GM23338 (cell line): ENCODE measurements at regions not wholly inside any gene's neighbourhood (a gene's known extent, or its start where the extent isn't known, plus 50 kb on each side); places are given as distances from the start of the nearest gene placed in this dataset.
"Not testable (repeated sequence)": the region's sequence is repeated elsewhere in the genome, so short reads cannot be mapped to it uniquely, and the experiment has no call there.

ENCODE experiments used
- ATAC-seq: fragments of 200-7000 bp; cut with Tn5 transposase; 3 replicates; pipeline ENCODE4 v1.9.1; 2020
- DNase-seq: peaks from one replicate; pipeline ENCODE4 v3.0.0-alpha.2; 2015; ENCODE audit warnings: low spot score
- H2AFZ ChIP-seq: fragments of 200-600 bp; sonication (generic); 2 replicates; pipeline ENCODE4 v1.8.0; 2016; ENCODE audit warnings: antibody characterized with exemption, mild to moderate bottlenecking, moderate library complexity
- H3F3A ChIP-seq: fragments of 200-600 bp; sonication (generic); replicated peaks from 2 replicates; pipeline ENCODE4 v1.8.0; 2017; ENCODE audit warnings: antibody characterized with exemption, mixed run types, low read depth
- H3K27ac ChIP-seq: fragments of 200-600 bp; sonication (generic); 2 replicates; pipeline ENCODE4 v1.6.1; 2016; ENCODE audit warnings: low read depth
- H3K27me3 ChIP-seq: fragments of 200-600 bp; sonication (generic); 2 replicates; pipeline ENCODE4 v1.8.0; 2016; ENCODE audit warnings: mild to moderate bottlenecking, mixed run types, moderate library complexity; ENCODE audit not compliant: insufficient read depth
- H3K36me3 ChIP-seq: fragments of 200-600 bp; sonication (generic); 2 replicates; pipeline ENCODE4 v1.8.0; 2016; ENCODE audit warnings: mild to moderate bottlenecking; ENCODE audit not compliant: insufficient read depth
- H3K4me1 ChIP-seq: fragments of 200-600 bp; sonication (generic); 2 replicates; pipeline ENCODE4 v1.8.0; 2016; ENCODE audit warnings: mild to moderate bottlenecking, moderate library complexity; ENCODE audit not compliant: insufficient read depth
- H3K4me2 ChIP-seq: fragments of 200-600 bp; sonication (generic); 2 replicates; pipeline ENCODE4 v1.7.1; 2017; ENCODE audit warnings: mixed run types
- H3K4me3 ChIP-seq: fragments of 200-600 bp; sonication (generic); 2 replicates; pipeline ENCODE4 v1.6.1; 2016; ENCODE audit warnings: mixed run types
- H3K79me2 ChIP-seq: fragments of 200-600 bp; sonication (generic); replicated peaks from 2 replicates; pipeline ENCODE4 v1.8.0; 2017; ENCODE audit warnings: mild to moderate bottlenecking; ENCODE audit not compliant: insufficient read depth
- H3K9me2 ChIP-seq: fragments of 200-600 bp; sonication (generic); 2 replicates; pipeline ENCODE4 v1.8.0; 2017; ENCODE audit not compliant: insufficient read depth
- H4K20me1 ChIP-seq: fragments of 200-600 bp; sonication (generic); replicated peaks from 2 replicates; pipeline ENCODE4 v1.8.0; 2017; ENCODE audit warnings: mild to moderate bottlenecking; ENCODE audit not compliant: insufficient read depth
- H3K27ac Mint-ChIP-seq: 2 replicates; pipeline ENCODE4 v1.8.0; 2020; ENCODE audit warnings: inconsistent platforms, mild to moderate bottlenecking, moderate library complexity, mixed read lengths
- H3K27me3 Mint-ChIP-seq: 3 replicates; pipeline ENCODE4 v1.8.0; 2022; ENCODE audit warnings: low read depth, mild to moderate bottlenecking, moderate library complexity, mixed read lengths, inconsistent platforms; ENCODE audit not compliant: insufficient read depth, poor library complexity
- H3K36me3 Mint-ChIP-seq: 3 replicates; pipeline ENCODE4 v1.8.0; 2021; ENCODE audit warnings: low read depth, mild to moderate bottlenecking, inconsistent platforms, moderate library complexity, mixed read lengths
- H3K4me1 Mint-ChIP-seq: 3 replicates; pipeline ENCODE4 v1.8.0; 2020; ENCODE audit warnings: mild to moderate bottlenecking, inconsistent platforms, mixed read lengths
- H3K4me3 Mint-ChIP-seq: 3 replicates; pipeline ENCODE4 v1.8.0; 2021; ENCODE audit warnings: moderate library complexity, mild to moderate bottlenecking, inconsistent platforms, mixed read lengths
- H3K9me3 Mint-ChIP-seq: 3 replicates; pipeline ENCODE4 v1.8.0; 2020; ENCODE audit warnings: moderate library complexity, mild to moderate bottlenecking, inconsistent platforms, mixed read lengths
- CREB1 ChIP-seq: fragments of 250-450 bp; sonication (Bioruptor Pico); IDR thresholded peaks from 2 replicates; pipeline ENCODE4 v1.5.0; 2020; ENCODE audit warnings: low read depth, mild to moderate bottlenecking, moderate library complexity
- EZH2 ChIP-seq: fragments of 200-600 bp; sonication (generic); IDR thresholded peaks from one replicate; pipeline ENCODE4 v1.8.0; 2017; ENCODE audit warnings: antibody characterized with exemption, mild to moderate bottlenecking, low read depth; ENCODE audit not compliant: unreplicated experiment
- JUNB ChIP-seq: IDR thresholded peaks from one replicate; pipeline ENCODE4 v1.6.1; 2016; ENCODE audit warnings: antibody characterized with exemption; ENCODE audit not compliant: unreplicated experiment
- NANOG ChIP-seq: IDR thresholded peaks from 2 replicates; pipeline ENCODE4 v1.6.1; 2016; ENCODE audit warnings: antibody characterized with exemption, borderline replicate concordance
- STAT1 ChIP-seq: IDR thresholded peaks from one replicate; pipeline ENCODE4 v1.6.1; 2016; ENCODE audit warnings: antibody characterized with exemption; ENCODE audit not compliant: unreplicated experiment
- ZNF114 ChIP-seq: fragments of 250-450 bp; sonication (Bioruptor Pico); IDR thresholded peaks from 2 replicates; pipeline ENCODE4 v1.5.0; 2020; ENCODE audit warnings: mild to moderate bottlenecking, moderate library complexity
- TF ChIP-seq, protein P1 (sequence below): IDR thresholded peaks from one replicate; pipeline ENCODE4 v1.6.1; 2018; ENCODE audit warnings: antibody characterized with exemption; ENCODE audit not compliant: unreplicated experiment
- TF ChIP-seq, protein P2 (sequence below), 2 experiments: fragments of 200-600 bp in 1 of 2; sonication (generic) in 1 of 2; conservative IDR thresholded peaks; 2 replicates each; pipeline versions ENCODE4 v1.5.1 to v1.6.1; 2016 to 2017; ENCODE audit warnings: antibody characterized with exemption in 2 of 2, low read depth in 2 of 2, mild to moderate bottlenecking in 2 of 2, moderate library complexity in 1 of 2

DNA sequence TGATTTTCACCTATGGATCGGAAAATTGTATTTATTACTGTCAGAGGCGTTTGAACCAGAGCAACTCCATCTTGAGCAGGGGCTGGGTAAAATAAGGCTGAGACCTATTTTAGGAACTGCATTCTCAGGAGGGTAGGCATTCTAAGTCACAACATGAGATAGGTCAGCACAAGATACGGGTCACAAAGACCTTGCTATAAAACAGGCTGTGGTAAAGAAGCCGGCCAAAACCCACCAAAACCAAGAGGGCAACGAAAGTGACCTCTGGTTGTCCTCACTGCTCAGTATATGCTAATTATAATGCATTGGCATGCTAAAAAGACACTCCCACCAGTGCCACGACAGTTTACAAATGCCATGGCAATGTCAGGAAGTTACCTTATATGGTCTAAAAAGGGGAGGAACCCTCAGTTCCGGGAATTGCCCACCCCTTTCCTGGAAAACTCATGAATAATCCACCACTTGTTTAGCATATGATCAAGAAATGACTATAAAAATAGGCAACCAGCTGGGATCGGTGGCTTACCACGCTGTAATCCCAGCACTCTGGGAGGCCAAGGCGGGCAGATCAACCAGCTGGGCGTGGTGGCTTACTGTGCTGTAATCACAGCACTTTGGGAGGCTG is 136.3 kb upstream of the PARD3 start:
- H3K4me1 Mint-ChIP-seq, H3K27ac Mint-ChIP-seq, DNase-seq, H3K4me3 ChIP-seq, ATAC-seq, H3K36me3 Mint-ChIP-seq, H4K20me1 ChIP-seq, H2AFZ ChIP-seq, H3K36me3 ChIP-seq, H3K4me3 Mint-ChIP-seq, H3K9me3 Mint-ChIP-seq, H3K27ac ChIP-seq, H3K9me2 ChIP-seq, H3K4me1 ChIP-seq, H3K27me3 ChIP-seq, H3K79me2 ChIP-seq, H3K27me3 Mint-ChIP-seq, H3F3A ChIP-seq, H3K4me2 ChIP-seq: not testable (repeated sequence)

DNA sequence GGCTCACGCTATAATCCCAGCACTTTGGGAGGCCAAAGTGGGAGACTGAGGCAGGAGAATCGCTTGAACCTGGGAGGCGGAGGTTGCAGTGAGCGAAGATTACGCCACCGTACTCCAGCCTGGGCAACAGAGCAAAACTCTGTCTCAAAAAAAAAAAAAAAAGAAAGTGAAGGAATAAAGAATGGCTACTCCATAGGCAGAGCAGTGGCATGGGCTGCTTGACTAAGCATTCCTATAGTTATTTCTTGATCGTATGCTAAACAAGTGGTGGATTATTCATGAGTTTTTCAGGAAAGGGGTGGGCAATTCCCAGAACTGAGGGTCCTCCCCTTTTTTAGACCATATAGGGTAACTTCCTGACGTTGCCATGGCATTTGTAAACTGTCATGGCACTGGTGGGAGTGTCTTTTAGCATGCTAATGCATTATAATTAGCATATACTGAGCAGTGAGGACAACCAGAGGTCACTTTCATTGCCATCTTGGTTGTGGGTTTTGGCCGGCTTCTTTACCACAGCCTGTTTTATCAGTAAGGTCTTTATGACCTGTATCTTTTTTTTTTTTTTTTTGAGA is 130.9 kb upstream of the PARD3 start:
- not testable (repeated sequence) for H3K9me3 Mint-ChIP-seq, H3K27me3 ChIP-seq, DNase-seq, H4K20me1 ChIP-seq, H3K4me3 ChIP-seq, H3K4me3 Mint-ChIP-seq, H2AFZ ChIP-seq, H3K36me3 Mint-ChIP-seq, H3K27ac Mint-ChIP-seq, H3F3A ChIP-seq, H3K27me3 Mint-ChIP-seq, H3K9me2 ChIP-seq, H3K27ac ChIP-seq, ATAC-seq, H3K79me2 ChIP-seq, H3K36me3 ChIP-seq
- peaks cover 19% of the 10 kb centered on the region for H3K4me1 Mint-ChIP-seq
- Histone ChIP-seq H3K4me1 (peaks cover 22% of the 10 kb centered on the region), H3K4me2 (peak overlapping the region; percentile 66)

DNA sequence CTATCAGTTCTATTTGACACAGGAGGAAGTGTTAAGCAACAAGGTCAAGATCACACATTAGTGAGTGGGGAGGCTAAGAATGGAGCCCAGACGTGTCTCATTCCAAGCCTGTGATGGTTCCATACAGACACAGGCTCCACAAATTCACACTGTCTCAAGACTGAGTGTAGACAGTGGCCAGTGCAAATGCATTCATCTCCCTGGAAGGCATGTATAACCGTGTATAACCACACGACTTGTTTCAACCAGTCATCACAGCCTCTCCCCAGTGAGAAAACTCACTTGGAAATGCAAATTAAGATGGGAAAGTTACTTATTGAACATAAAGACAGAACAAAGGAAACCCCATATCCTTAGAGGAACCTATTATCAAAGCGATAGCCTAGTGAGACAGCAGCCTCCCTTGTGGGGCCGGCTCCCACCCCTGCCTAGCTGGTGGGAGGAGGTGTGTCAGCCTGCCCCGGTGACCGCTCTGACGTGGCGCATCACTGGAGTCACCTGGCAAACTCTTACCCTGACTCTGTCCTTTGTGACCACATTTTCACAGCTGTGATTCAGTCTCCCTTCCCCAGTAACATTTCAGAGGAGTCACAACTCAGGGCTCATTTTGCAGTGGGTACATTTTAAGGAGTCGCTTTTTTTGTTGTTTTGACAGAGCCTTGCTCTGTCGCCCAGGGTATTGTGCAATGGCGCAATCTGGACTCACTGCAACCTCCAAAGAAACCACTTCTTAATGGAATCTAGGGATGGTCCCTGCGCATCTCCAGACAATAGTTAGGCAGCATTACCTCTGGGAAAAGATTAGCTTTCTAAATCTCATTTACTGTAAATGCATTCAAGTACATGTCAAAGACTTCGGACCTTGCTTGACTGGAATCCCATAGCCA is 126.6 kb upstream of the PARD3 start:
- Histone ChIP-seq H3K27me3 (no peaks in the 10 kb centered on the region), H3K4me2 (no peak overlapping the region), H2AFZ (peak overlapping the region; percentile 34; the same call in 1 of the 2 replicates), H4K20me1 (no peaks in the 10 kb centered on the region), H3K27ac (no peak overlapping the region), H3K9me2 (no peaks in the 10 kb centered on the region; the same call in 1 of the 2 replicates), H3K4me3 (no peak overlapping the region), H3K36me3 (no peaks in the 10 kb centered on the region; the same call in 1 of the 2 replicates), H3K79me2 (no peaks in the 10 kb centered on the region), H3F3A (no peaks in the 10 kb centered on the region), H3K4me1 (peaks cover 22% of the 10 kb centered on the region)
- no peaks in the 10 kb centered on the region for H3K36me3 Mint-ChIP-seq
- DNase-seq, result no peak
- peaks cover 10% of the 10 kb centered on the region for H3K27me3 Mint-ChIP-seq
- no peak overlapping the region for H3K27ac Mint-ChIP-seq
- H3K9me3 Mint-ChIP-seq, result peaks cover 5% of the 10 kb centered on the region; the same call in 2 of the 3 replicates
- no peak overlapping the region for H3K4me3 Mint-ChIP-seq
- peaks cover 30% of the 10 kb centered on the region for H3K4me1 Mint-ChIP-seq
- ATAC-seq, result peak; percentile 50; the same call in 2 of the 3 replicates
- TF ChIP-seq CREB1 (CRISPR knock-in tag), result no peak
- no peak for TF ChIP-seq EZH2
- TF ChIP-seq, protein P1, sequence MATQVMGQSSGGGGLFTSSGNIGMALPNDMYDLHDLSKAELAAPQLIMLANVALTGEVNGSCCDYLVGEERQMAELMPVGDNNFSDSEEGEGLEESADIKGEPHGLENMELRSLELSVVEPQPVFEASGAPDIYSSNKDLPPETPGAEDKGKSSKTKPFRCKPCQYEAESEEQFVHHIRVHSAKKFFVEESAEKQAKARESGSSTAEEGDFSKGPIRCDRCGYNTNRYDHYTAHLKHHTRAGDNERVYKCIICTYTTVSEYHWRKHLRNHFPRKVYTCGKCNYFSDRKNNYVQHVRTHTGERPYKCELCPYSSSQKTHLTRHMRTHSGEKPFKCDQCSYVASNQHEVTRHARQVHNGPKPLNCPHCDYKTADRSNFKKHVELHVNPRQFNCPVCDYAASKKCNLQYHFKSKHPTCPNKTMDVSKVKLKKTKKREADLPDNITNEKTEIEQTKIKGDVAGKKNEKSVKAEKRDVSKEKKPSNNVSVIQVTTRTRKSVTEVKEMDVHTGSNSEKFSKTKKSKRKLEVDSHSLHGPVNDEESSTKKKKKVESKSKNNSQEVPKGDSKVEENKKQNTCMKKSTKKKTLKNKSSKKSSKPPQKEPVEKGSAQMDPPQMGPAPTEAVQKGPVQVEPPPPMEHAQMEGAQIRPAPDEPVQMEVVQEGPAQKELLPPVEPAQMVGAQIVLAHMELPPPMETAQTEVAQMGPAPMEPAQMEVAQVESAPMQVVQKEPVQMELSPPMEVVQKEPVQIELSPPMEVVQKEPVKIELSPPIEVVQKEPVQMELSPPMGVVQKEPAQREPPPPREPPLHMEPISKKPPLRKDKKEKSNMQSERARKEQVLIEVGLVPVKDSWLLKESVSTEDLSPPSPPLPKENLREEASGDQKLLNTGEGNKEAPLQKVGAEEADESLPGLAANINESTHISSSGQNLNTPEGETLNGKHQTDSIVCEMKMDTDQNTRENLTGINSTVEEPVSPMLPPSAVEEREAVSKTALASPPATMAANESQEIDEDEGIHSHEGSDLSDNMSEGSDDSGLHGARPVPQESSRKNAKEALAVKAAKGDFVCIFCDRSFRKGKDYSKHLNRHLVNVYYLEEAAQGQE, result no peak
- TF ChIP-seq STAT1, result no peak
- no peak for TF ChIP-seq JUNB
- TF ChIP-seq, protein P2, sequence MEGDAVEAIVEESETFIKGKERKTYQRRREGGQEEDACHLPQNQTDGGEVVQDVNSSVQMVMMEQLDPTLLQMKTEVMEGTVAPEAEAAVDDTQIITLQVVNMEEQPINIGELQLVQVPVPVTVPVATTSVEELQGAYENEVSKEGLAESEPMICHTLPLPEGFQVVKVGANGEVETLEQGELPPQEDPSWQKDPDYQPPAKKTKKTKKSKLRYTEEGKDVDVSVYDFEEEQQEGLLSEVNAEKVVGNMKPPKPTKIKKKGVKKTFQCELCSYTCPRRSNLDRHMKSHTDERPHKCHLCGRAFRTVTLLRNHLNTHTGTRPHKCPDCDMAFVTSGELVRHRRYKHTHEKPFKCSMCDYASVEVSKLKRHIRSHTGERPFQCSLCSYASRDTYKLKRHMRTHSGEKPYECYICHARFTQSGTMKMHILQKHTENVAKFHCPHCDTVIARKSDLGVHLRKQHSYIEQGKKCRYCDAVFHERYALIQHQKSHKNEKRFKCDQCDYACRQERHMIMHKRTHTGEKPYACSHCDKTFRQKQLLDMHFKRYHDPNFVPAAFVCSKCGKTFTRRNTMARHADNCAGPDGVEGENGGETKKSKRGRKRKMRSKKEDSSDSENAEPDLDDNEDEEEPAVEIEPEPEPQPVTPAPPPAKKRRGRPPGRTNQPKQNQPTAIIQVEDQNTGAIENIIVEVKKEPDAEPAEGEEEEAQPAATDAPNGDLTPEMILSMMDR (conservative IDR thresholded peaks at IDR 0.05; ENCODE audit: low read depth in 2 of 2), result no peak
- no peak for TF ChIP-seq ZNF114 (CRISPR knock-in tag)
- no peak for TF ChIP-seq NANOG
